HEK293 (cell line): ENCODE measurements at regions not wholly inside any gene's neighbourhood (a gene's known extent, or its start where the extent isn't known, plus 50 kb on each side); places are given as distances from the start of the nearest gene placed in this dataset.
A peak's percentile ranks its signal among the peaks of the same experiment; 100 is the strongest.

Experiments used
- CTCF ChIA-PET: fragments of 350-600 bp; formaldehyde crosslinking; extraction: SDS; loops from one replicate; lab custom pipeline; 2021; ENCODE audit warnings: antibody characterized with exemption; lab: Yijun Ruan, JAX
- POLR2A ChIA-PET: fragments of 300-600 bp; formaldehyde crosslinking; extraction: SDS; loops from one replicate; lab custom pipeline; 2020; ENCODE audit warnings: antibody characterized with exemption, inconsistent platforms; lab: Yijun Ruan, JAX
- H3K27ac ChIP-seq: fragments of 200-500 bp; sonication (Bioruptor generic); 2 replicates; pipeline ENCODE4 v1.5.1; 2014; ENCODE audit warnings: low read depth, low read length, control low read depth, inconsistent platforms; ENCODE audit errors: extremely low read depth
- H3K36me3 ChIP-seq, 2 experiments: fragments of 200-500 bp in 1 of 2; sonication (Bioruptor generic) in 1 of 2; 1 replicate in 1 of 2; 2 replicates in 1 of 2; pipeline ENCODE4 v1.5.1; 2014 to 2017; ENCODE audit warnings: inconsistent platforms in 2 of 2, low read length in 2 of 2; ENCODE audit not compliant: control insufficient read depth in 2 of 2, insufficient read depth in 1 of 2
- H3K4me1 ChIP-seq: fragments of 200-500 bp; sonication (Bioruptor generic); 2 replicates; pipeline ENCODE4 v1.5.1; 2014; ENCODE audit warnings: mild to moderate bottlenecking, low read length, inconsistent platforms; ENCODE audit not compliant: control insufficient read depth, insufficient read depth
- H3K4me3 ChIP-seq: 2 replicates; pipeline ENCODE4 v1.5.1; 2011; ENCODE audit warnings: low read depth, mild to moderate bottlenecking, control low read depth, low read length, moderate library complexity
- H3K9me3 ChIP-seq: fragments of 200-500 bp; sonication (Bioruptor generic); 2 replicates; pipeline ENCODE4 v1.5.1; 2014; ENCODE audit warnings: low read depth, low read length, inconsistent platforms; ENCODE audit not compliant: control insufficient read depth, insufficient read depth
- ATF2 ChIP-seq: fragments of 450-650 bp; formaldehyde crosslinking; IDR thresholded peaks from 2 replicates; pipeline ENCODE4 v1.5.1; 2016; ENCODE audit warnings: missing biosample characterization, missing genetic modification characterization, low read depth
- BCL11A ChIP-seq: fragments of 450-650 bp; formaldehyde crosslinking; IDR thresholded peaks from 2 replicates; pipeline ENCODE4 v1.5.1; 2016; ENCODE audit warnings: low read depth, missing biosample characterization, missing genetic modification characterization
- KLF17 ChIP-seq: fragments of 450-650 bp; formaldehyde crosslinking; IDR thresholded peaks from 2 replicates; pipeline ENCODE4 v1.5.1; 2016; ENCODE audit warnings: missing biosample characterization, missing genetic modification characterization
- MYNN ChIP-seq: fragments of 450-650 bp; formaldehyde crosslinking; IDR thresholded peaks from 2 replicates; pipeline ENCODE4 v1.5.1; 2016; ENCODE audit warnings: missing biosample characterization, missing genetic modification characterization, borderline replicate concordance
- PRDM1 ChIP-seq: fragments of 450-650 bp; formaldehyde crosslinking; IDR thresholded peaks from 2 replicates; pipeline ENCODE4; 2016; ENCODE audit warnings: missing biosample characterization, missing genetic modification characterization
- ZBTB48 ChIP-seq: fragments of 450-650 bp; formaldehyde crosslinking; IDR thresholded peaks from 2 replicates; pipeline ENCODE4 v1.5.1; 2016; ENCODE audit warnings: missing biosample characterization, missing genetic modification characterization
- ZEB2 ChIP-seq: fragments of 450-650 bp; formaldehyde crosslinking; IDR thresholded peaks from 2 replicates; pipeline ENCODE4 v1.5.1; 2016; ENCODE audit warnings: missing biosample characterization, missing genetic modification characterization
- ZFHX2 ChIP-seq: fragments of 450-650 bp; formaldehyde crosslinking; conservative IDR thresholded peaks from 2 replicates; pipeline ENCODE4 v1.5.1; 2016; ENCODE audit warnings: missing biosample characterization, missing genetic modification characterization
- ZFP41 ChIP-seq: fragments of 450-650 bp; formaldehyde crosslinking; IDR thresholded peaks from 2 replicates; pipeline ENCODE4 v1.5.1; 2016; ENCODE audit warnings: missing biosample characterization, missing genetic modification characterization, borderline replicate concordance
- ZNF10 ChIP-seq: fragments of 450-650 bp; formaldehyde crosslinking; IDR thresholded peaks from 2 replicates; pipeline ENCODE4 v1.5.1; 2017; ENCODE audit warnings: missing biosample characterization, missing genetic modification characterization
- ZNF114 ChIP-seq: fragments of 450-650 bp; formaldehyde crosslinking; IDR thresholded peaks from 2 replicates; pipeline ENCODE4 v1.5.0; 2017; ENCODE audit warnings: missing biosample characterization, missing genetic modification characterization
- ZNF133 ChIP-seq: fragments of 450-650 bp; formaldehyde crosslinking; IDR thresholded peaks from 2 replicates; pipeline ENCODE4 v1.5.1; 2016; ENCODE audit warnings: missing biosample characterization, missing genetic modification characterization
- ZNF223 ChIP-seq: fragments of 450-650 bp; formaldehyde crosslinking; IDR thresholded peaks from 2 replicates; pipeline ENCODE4 v1.5.1; 2016; ENCODE audit warnings: missing biosample characterization, missing genetic modification characterization
- ZNF26 ChIP-seq: fragments of 450-650 bp; formaldehyde crosslinking; IDR thresholded peaks from 2 replicates; pipeline ENCODE4 v1.5.1; 2016; ENCODE audit warnings: missing biosample characterization, missing genetic modification characterization
- ZNF292 ChIP-seq: fragments of 450-650 bp; formaldehyde crosslinking; IDR thresholded peaks from 2 replicates; pipeline ENCODE4 v1.5.1; 2016; ENCODE audit warnings: low read depth, missing biosample characterization, missing genetic modification characterization, borderline replicate concordance
- ZNF335 ChIP-seq: fragments of 450-650 bp; formaldehyde crosslinking; conservative IDR thresholded peaks from 2 replicates; pipeline ENCODE4 v1.5.1; 2016; ENCODE audit warnings: missing biosample characterization, missing genetic modification characterization
- ZNF362 ChIP-seq: fragments of 450-650 bp; formaldehyde crosslinking; IDR thresholded peaks from 2 replicates; pipeline ENCODE4 v1.5.1; 2016; ENCODE audit warnings: missing biosample characterization, missing genetic modification characterization
- ZNF366 ChIP-seq: fragments of 450-650 bp; formaldehyde crosslinking; conservative IDR thresholded peaks from 2 replicates; pipeline ENCODE4 v1.5.1; 2016; ENCODE audit warnings: missing biosample characterization, missing genetic modification characterization
- ZNF398 ChIP-seq: fragments of 450-650 bp; formaldehyde crosslinking; IDR thresholded peaks from 2 replicates; pipeline ENCODE4 v1.5.1; 2017; ENCODE audit warnings: missing biosample characterization, missing genetic modification characterization
- ZNF416 ChIP-seq: fragments of 450-650 bp; formaldehyde crosslinking; IDR thresholded peaks from 2 replicates; pipeline ENCODE4 v1.5.1; 2016; ENCODE audit warnings: missing biosample characterization, missing genetic modification characterization
- ZNF449 ChIP-seq: fragments of 450-650 bp; formaldehyde crosslinking; IDR thresholded peaks from 2 replicates; pipeline ENCODE4 v1.5.1; 2017; ENCODE audit warnings: missing biosample characterization, mild to moderate bottlenecking, missing genetic modification characterization, moderate library complexity
- ZNF510 ChIP-seq: fragments of 450-650 bp; formaldehyde crosslinking; IDR thresholded peaks from 2 replicates; pipeline ENCODE4 v1.5.1; 2018; ENCODE audit warnings: mild to moderate bottlenecking, missing genetic modification characterization, missing biosample characterization; ENCODE audit not compliant: insufficient replicate concordance
- ZNF600 ChIP-seq: fragments of 450-650 bp; formaldehyde crosslinking; IDR thresholded peaks from 2 replicates; pipeline ENCODE4 v1.5.1; 2016; ENCODE audit warnings: missing biosample characterization, missing genetic modification characterization
- ZNF629 ChIP-seq: fragments of 450-650 bp; formaldehyde crosslinking; IDR thresholded peaks from 2 replicates; pipeline ENCODE4 v1.5.1; 2017; ENCODE audit warnings: missing biosample characterization, missing genetic modification characterization
- ZNF747 ChIP-seq: fragments of 450-650 bp; formaldehyde crosslinking; IDR thresholded peaks from 2 replicates; pipeline ENCODE4 v1.5.1; 2016; ENCODE audit warnings: missing biosample characterization, missing genetic modification characterization
- ZNF76 ChIP-seq: fragments of 450-650 bp; formaldehyde crosslinking; IDR thresholded peaks from 2 replicates; pipeline ENCODE4; 2016; ENCODE audit warnings: low read depth, missing biosample characterization, missing genetic modification characterization, borderline replicate concordance
- ZNF768 ChIP-seq: fragments of 450-650 bp; formaldehyde crosslinking; IDR thresholded peaks from 2 replicates; pipeline ENCODE4 v1.5.1; 2018; ENCODE audit warnings: missing biosample characterization, mild to moderate bottlenecking, missing genetic modification characterization

- no peak for TF ChIP-seq ATF2 (tag by site-specific recombination)
- no peak for TF ChIP-seq ZNF768 (tag by site-specific recombination)
- TF ChIP-seq ZNF335 (tag by site-specific recombination): no peak
- TF ChIP-seq ZNF747 (tag by site-specific recombination): no peak
- no peak for TF ChIP-seq ZEB2 (tag by site-specific recombination)
- no peak for TF ChIP-seq MYNN (tag by site-specific recombination)
These were observed 440.6 kb downstream of the GBE1 start (continued) for GRCh38 chr3:81320862-81321261.

GRCh38 chr3:81315030-81315429, 446.4 kb downstream of the GBE1 start:
- ChIA-PET CTCF (no interaction called here), POLR2A (no interaction called here)
- Histone ChIP-seq H3K4me1 (no peaks in the 10 kb centered on the region), H3K36me3 (no peaks in the 10 kb centered on the region), H3K27ac (no peak overlapping the region), H3K4me3 (no peak overlapping the region), H3K9me3 (no peaks in the 10 kb centered on the region)
- no peak for TF ChIP-seq ZNF133 (tag by site-specific recombination)
- TF ChIP-seq ZNF629 (tag by site-specific recombination): no peak
- TF ChIP-seq ZNF510 (tag by site-specific recombination): no peak
- TF ChIP-seq PRDM1 (tag by site-specific recombination): no peak
- TF ChIP-seq ZNF114 (tag by site-specific recombination): no peak
- no peak for TF ChIP-seq ZNF76 (tag by site-specific recombination)
- TF ChIP-seq BCL11A (tag by site-specific recombination): no peak
- TF ChIP-seq ZFP41 (tag by site-specific recombination): no peak
- no peak for TF ChIP-seq ZNF10 (tag by site-specific recombination)
- no peak for TF ChIP-seq ZNF362 (tag by site-specific recombination)

GRCh38 chr3:81311321-81311720, 450.1 kb downstream of the GBE1 start:
- Histone ChIP-seq H3K4me1 (no peaks in the 10 kb centered on the region), H3K9me3 (no peaks in the 10 kb centered on the region), H3K4me3 (no peak overlapping the region), H3K27ac (no peak overlapping the region), H3K36me3 (no peaks in the 10 kb centered on the region)
- ChIA-PET CTCF (no interaction called here), POLR2A (no interaction called here)
- TF ChIP-seq ZNF292 (tag by site-specific recombination): no peak
- TF ChIP-seq ZNF398 (tag by site-specific recombination): no peak
- TF ChIP-seq ZNF449 (tag by site-specific recombination): no peak
- TF ChIP-seq KLF17: no peak
- TF ChIP-seq ZNF366 (tag by site-specific recombination): peak; percentile 56
- TF ChIP-seq ZNF26: no peak
- no peak for TF ChIP-seq ZNF600 (tag by site-specific recombination)
- no peak for TF ChIP-seq ZNF416 (tag by site-specific recombination)
- TF ChIP-seq ZBTB48 (tag by site-specific recombination): no peak
- no peak for TF ChIP-seq ZFHX2 (tag by site-specific recombination)
- TF ChIP-seq PRDM1 (tag by site-specific recombination): peak; percentile 95
- no peak for TF ChIP-seq ZNF223
